Endothelial cell of umbilical vein (primary cell): ENCODE measurements at regions not wholly inside any gene's neighbourhood (a gene's known extent, or its start where the extent isn't known, plus 50 kb on each side); places are given as distances from the start of the nearest gene placed in this dataset.

Source experiments
- BruUV-seq: library from RNA; stranded (reverse); fragments of 400-500 nt; replicated peaks from 2 replicates; lab custom pipeline; 2021; lab: Mats Ljungman, UMichigan
- CTCF ChIA-PET: fragments of 300-600, 350-600 bp; sonication (Branson Sonifier 250); formaldehyde crosslinking; loops from one replicate; lab custom pipeline; 2021; ENCODE audit warnings: antibody characterized with exemption, inconsistent platforms; lab: Charles Lee
- POLR2A ChIA-PET: fragments of 300-600, 350-600 bp; sonication (Branson Sonifier 250); formaldehyde crosslinking; loops from one replicate; lab custom pipeline; 2021; ENCODE audit warnings: antibody characterized with exemption, inconsistent platforms; lab: Charles Lee
- DNase-seq: peaks from one replicate; pipeline ENCODE4 v3.0.0-alpha.2; 2011; ENCODE audit warnings: low read depth, low spot score
- FAIRE-seq: peaks from 2 replicates; lab custom pipeline; 2011; peaks lifted over from hg19 to GRCh38; lab: Jason Lieb, UNC
- H2AFZ ChIP-seq: 2 replicates; pipeline ENCODE4 v1.6.0; 2012; ENCODE audit warnings: low read depth, low read length, control low read depth, inconsistent platforms
- H3K27ac ChIP-seq: 2 replicates; pipeline ENCODE4 v1.5.1; 2011; ENCODE audit warnings: low read depth, mild to moderate bottlenecking, control low read depth, low read length, moderate library complexity; ENCODE audit not compliant: insufficient read depth
- H3K27me3 ChIP-seq, 2 experiments: 2 replicates each; pipeline versions ENCODE4 v1.6.0 to v1.6.1; 2011; ENCODE audit warnings: low read length in 2 of 2, mixed read lengths in 1 of 2; ENCODE audit not compliant: control insufficient read depth in 2 of 2, insufficient read depth in 2 of 2
- H3K36me3 ChIP-seq, 2 experiments: 2 replicates in 1 of 2; 3 replicates in 1 of 2; pipeline ENCODE4 v1.5.1; 2011; ENCODE audit warnings: low read length in 2 of 2, mild to moderate bottlenecking in 1 of 2, moderate library complexity in 1 of 2; ENCODE audit not compliant: control insufficient read depth in 2 of 2, insufficient read depth in 2 of 2; ENCODE audit errors: extremely low read depth in 1 of 2
- H3K4me1 ChIP-seq: 3 replicates; pipeline ENCODE4 v1.5.1; 2011; ENCODE audit warnings: mild to moderate bottlenecking, low read length; ENCODE audit not compliant: control insufficient read depth, insufficient read depth; ENCODE audit errors: extremely low read depth
- H3K4me2 ChIP-seq: 2 replicates; pipeline ENCODE4 v1.6.1; 2011; ENCODE audit warnings: low read length, control low read depth, mixed read lengths; ENCODE audit not compliant: insufficient read depth
- H3K4me3 ChIP-seq, 3 experiments: fragments of 200-600 bp in 1 of 3; sonication (generic), shearing (Covaris generic) in 1 of 3; replicated peaks in 1 of 3; 2 replicates each; pipeline ENCODE4 v1.5.1; 2011 to 2016; ENCODE audit warnings: control low read depth in 3 of 3, low read length in 3 of 3, mild to moderate bottlenecking in 2 of 3, inconsistent platforms in 1 of 3, low read depth in 1 of 3, moderate library complexity in 1 of 3; ENCODE audit not compliant: insufficient read depth in 1 of 3
- H3K79me2 ChIP-seq: 2 replicates; pipeline ENCODE4 v1.6.0; 2012; ENCODE audit warnings: low read length, inconsistent platforms; ENCODE audit not compliant: control insufficient read depth, insufficient read depth
- H3K9ac ChIP-seq: replicated peaks from 2 replicates; pipeline ENCODE3; 2011; ENCODE audit warnings: low read length, control low read depth; ENCODE audit not compliant: insufficient read depth; ENCODE audit errors: extremely low read depth
- H3K9me1 ChIP-seq: replicated peaks from 3 replicates; pipeline ENCODE4 v1.6.0; 2011; ENCODE audit warnings: mild to moderate bottlenecking, low read length; ENCODE audit not compliant: control insufficient read depth, insufficient read depth; ENCODE audit errors: extremely low read depth
- H3K9me3 ChIP-seq: replicated peaks from 2 replicates; pipeline ENCODE4 v1.5.1; 2012; ENCODE audit warnings: low read length, inconsistent platforms; ENCODE audit not compliant: control insufficient read depth, insufficient read depth
- H4K20me1 ChIP-seq: replicated peaks from 2 replicates; pipeline ENCODE3; 2011; ENCODE audit warnings: mild to moderate bottlenecking, low read length; ENCODE audit not compliant: control insufficient read depth, insufficient read depth; ENCODE audit errors: extremely low read depth
- EZH2 ChIP-seq: IDR thresholded peaks from 2 replicates; pipeline ENCODE4 v1.6.1; 2012; ENCODE audit warnings: borderline replicate concordance, low read depth, mild to moderate bottlenecking, moderate library complexity, low read length, inconsistent platforms; ENCODE audit not compliant: severe bottlenecking
- FOS ChIP-seq: IDR thresholded peaks from 2 replicates; pipeline ENCODE4 v1.6.1; 2011; ENCODE audit warnings: mild to moderate bottlenecking, low read length, moderate library complexity, borderline replicate concordance; ENCODE audit not compliant: insufficient read depth
- GATA2 ChIP-seq: IDR thresholded peaks from 2 replicates; pipeline ENCODE4 v1.7.0; 2011; ENCODE audit warnings: low read depth, mild to moderate bottlenecking, moderate library complexity, mixed read lengths, low read length; ENCODE audit not compliant: insufficient read length, insufficient read depth
- JUN ChIP-seq: IDR thresholded peaks from 2 replicates; pipeline ENCODE4 v1.6.1; 2011; ENCODE audit warnings: borderline replicate concordance, low read depth; ENCODE audit not compliant: insufficient read length, insufficient read depth
- MYC ChIP-seq: IDR thresholded peaks from one replicate; pipeline ENCODE4 v1.6.1; 2011; ENCODE audit warnings: mild to moderate bottlenecking, low read depth, low read length
- POLR2A ChIP-seq: IDR thresholded peaks from 2 replicates; pipeline ENCODE4 v1.6.1; 2012; ENCODE audit warnings: low read depth, mild to moderate bottlenecking, control low read depth, low read length
- POLR2AphosphoS5 ChIP-seq: IDR thresholded peaks from 2 replicates; pipeline ENCODE4 v1.6.1; 2012; ENCODE audit warnings: low read depth, mild to moderate bottlenecking, control low read depth, low read length, moderate library complexity; ENCODE audit not compliant: insufficient read depth
- dilution Hi-C: fragments of 300-500 bp; cut with MboI; formaldehyde crosslinking; loops from one replicate; pipeline ENCODE4 v1.15.0; 2019; ENCODE audit warnings: low sequenced_read_pairs; ENCODE audit not compliant: extremely low pct_ligation_motif_present
- intact Hi-C: fragments of 100-400 bp; cut with micrococcal nuclease; formaldehyde crosslinking; loops from one replicate; pipeline ENCODE4 v1.10.0; 2022
- TF ChIP-seq, protein P1 (sequence below), 2 donors: IDR thresholded peaks; 1 replicate in 1 of 2; 2 replicates in 1 of 2; pipeline ENCODE4 v1.5.1; 2011; ENCODE audit warnings: low read length in 2 of 2, mild to moderate bottlenecking in 2 of 2, moderate library complexity in 2 of 2, control low read depth in 1 of 2, inconsistent platforms in 1 of 2, low read depth in 1 of 2; ENCODE audit not compliant: insufficient read depth in 1 of 2; ENCODE audit errors: extremely low read depth in 1 of 2
- TF ChIP-seq, protein P2 (sequence below): IDR thresholded peaks from 2 replicates; pipeline ENCODE4 v1.6.1; 2011; ENCODE audit not compliant: insufficient read depth, insufficient read length

DNA sequence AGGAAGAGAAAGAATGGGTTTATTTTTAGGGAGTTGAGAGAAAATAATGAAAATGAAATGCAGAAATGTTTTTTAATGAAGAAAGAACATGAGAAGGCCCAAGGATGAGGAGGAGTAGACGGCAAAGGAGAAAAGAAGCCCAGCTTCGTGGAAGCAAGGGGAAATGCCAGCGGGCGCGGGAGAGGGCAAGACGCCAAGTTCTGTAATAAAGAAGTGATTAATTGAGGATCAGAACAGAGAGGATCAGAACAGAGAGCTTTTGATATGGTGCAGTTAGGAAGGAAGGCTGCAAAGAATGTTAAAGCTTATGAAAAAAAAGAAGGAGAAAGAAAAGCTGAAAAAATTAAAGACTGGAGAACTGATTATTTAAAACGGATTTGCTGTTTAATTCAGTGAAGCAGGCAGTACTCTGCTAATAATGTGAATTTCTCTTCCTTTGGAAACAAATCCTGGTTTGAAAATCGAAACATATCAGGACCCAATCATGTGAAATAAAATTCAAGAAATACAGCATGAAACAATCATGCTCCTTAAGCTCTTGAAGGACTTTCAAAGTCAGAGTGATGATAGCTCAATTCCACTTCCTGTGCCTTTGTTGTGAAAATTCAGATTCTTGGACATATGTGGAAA lies 99.3 kb upstream of the SOX1 start:
- FAIRE-seq (no peak), DNase-seq (no peak)
- intact Hi-C loops: no loop called here
- H3K79me2 ChIP-seq: no peaks in the 10 kb centered on the region
- TF ChIP-seq JUN (no peak), GATA2 (no peak), EZH2 (no peak), POLR2A (no peak), MYC (no peak), FOS (no peak), POLR2AphosphoS5 (no peak)
- TF ChIP-seq, protein P1, sequence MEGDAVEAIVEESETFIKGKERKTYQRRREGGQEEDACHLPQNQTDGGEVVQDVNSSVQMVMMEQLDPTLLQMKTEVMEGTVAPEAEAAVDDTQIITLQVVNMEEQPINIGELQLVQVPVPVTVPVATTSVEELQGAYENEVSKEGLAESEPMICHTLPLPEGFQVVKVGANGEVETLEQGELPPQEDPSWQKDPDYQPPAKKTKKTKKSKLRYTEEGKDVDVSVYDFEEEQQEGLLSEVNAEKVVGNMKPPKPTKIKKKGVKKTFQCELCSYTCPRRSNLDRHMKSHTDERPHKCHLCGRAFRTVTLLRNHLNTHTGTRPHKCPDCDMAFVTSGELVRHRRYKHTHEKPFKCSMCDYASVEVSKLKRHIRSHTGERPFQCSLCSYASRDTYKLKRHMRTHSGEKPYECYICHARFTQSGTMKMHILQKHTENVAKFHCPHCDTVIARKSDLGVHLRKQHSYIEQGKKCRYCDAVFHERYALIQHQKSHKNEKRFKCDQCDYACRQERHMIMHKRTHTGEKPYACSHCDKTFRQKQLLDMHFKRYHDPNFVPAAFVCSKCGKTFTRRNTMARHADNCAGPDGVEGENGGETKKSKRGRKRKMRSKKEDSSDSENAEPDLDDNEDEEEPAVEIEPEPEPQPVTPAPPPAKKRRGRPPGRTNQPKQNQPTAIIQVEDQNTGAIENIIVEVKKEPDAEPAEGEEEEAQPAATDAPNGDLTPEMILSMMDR (IDR thresholded peaks at IDR 0.05; ENCODE audit: extremely low read depth in 1 of 2, insufficient read depth in 1 of 2, low read depth in 1 of 2, low read length in 2 of 2): no peak
- TF ChIP-seq, protein P2, sequence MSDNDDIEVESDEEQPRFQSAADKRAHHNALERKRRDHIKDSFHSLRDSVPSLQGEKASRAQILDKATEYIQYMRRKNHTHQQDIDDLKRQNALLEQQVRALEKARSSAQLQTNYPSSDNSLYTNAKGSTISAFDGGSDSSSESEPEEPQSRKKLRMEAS: no peak
- no TSS peak for BruUV-seq
- H3K4me1 ChIP-seq: no peaks in the 10 kb centered on the region
- H3K9ac ChIP-seq: no peak overlapping the region
- no peaks in the 10 kb centered on the region for H3K27me3 ChIP-seq
- no peaks in the 10 kb centered on the region for H3K9me1 ChIP-seq
- no peak overlapping the region for H2AFZ ChIP-seq
- dilution Hi-C loops: no loop called here
- H3K4me3 ChIP-seq: no peak overlapping the region
- ChIA-PET POLR2A (no interaction called here), CTCF (no interaction called here)
- no peak overlapping the region for H3K27ac ChIP-seq
- H3K36me3 ChIP-seq: no peaks in the 10 kb centered on the region
- H3K9me3 ChIP-seq: peaks cover 4% of the 10 kb centered on the region
- no peaks in the 10 kb centered on the region for H4K20me1 ChIP-seq
- no peak overlapping the region for H3K4me2 ChIP-seq
